Neuronal stem cell (in vitro differentiated cells): ENCODE measurements at regions not wholly inside any gene's neighbourhood (a gene's known extent, or its start where the extent isn't known, plus 50 kb on each side); places are given as distances from the start of the nearest gene placed in this dataset.

ENCODE experiments used
- DNase-seq: peaks from one replicate; pipeline ENCODE4 v3.0.0-alpha.2; 2013; ENCODE audit warnings: low spot score
- H2AFZ ChIP-seq: one replicate; pipeline ENCODE4 v1.6.1; 2013; ENCODE audit warnings: mild to moderate bottlenecking, low read length, inconsistent platforms
- H2AK5ac ChIP-seq: 2 replicates; pipeline ENCODE4 v1.6.1; 2013; ENCODE audit warnings: low read depth, mild to moderate bottlenecking, inconsistent platforms, low read length, moderate library complexity, mixed read lengths
- H2BK120ac ChIP-seq: 2 replicates; pipeline ENCODE4 v1.6.1; 2013; ENCODE audit warnings: low read depth, mild to moderate bottlenecking, inconsistent platforms, low read length, moderate library complexity, mixed read lengths
- H2BK12ac ChIP-seq: one replicate; pipeline ENCODE4 v1.6.1; 2013; ENCODE audit warnings: low read length, inconsistent platforms
- H2BK15ac ChIP-seq: 2 replicates; pipeline ENCODE4 v1.6.1; 2013; ENCODE audit warnings: mild to moderate bottlenecking, low read length, inconsistent platforms, mixed read lengths
- H2BK5ac ChIP-seq: one replicate; pipeline ENCODE4 v1.6.1; 2013; ENCODE audit warnings: inconsistent platforms, mild to moderate bottlenecking, low read length, moderate library complexity
- H3K14ac ChIP-seq: one replicate; pipeline ENCODE4 v1.6.1; 2013; ENCODE audit warnings: low read length, inconsistent platforms
- H3K18ac ChIP-seq: 2 replicates; pipeline ENCODE4 v1.6.1; 2013; ENCODE audit warnings: low read length, inconsistent platforms
- H3K23ac ChIP-seq: 2 replicates; pipeline ENCODE4 v1.6.1; 2013; ENCODE audit warnings: low read depth, mild to moderate bottlenecking, mixed read lengths, low read length, inconsistent platforms; ENCODE audit not compliant: poor library complexity
- H3K27ac ChIP-seq: replicated peaks from 3 replicates; pipeline ENCODE4 v1.5.1; 2013; ENCODE audit warnings: low read length, inconsistent platforms
- H3K27me3 ChIP-seq, 3 experiments: 2 replicates each; pipeline ENCODE4 v1.6.1; 2013; ENCODE audit warnings: low read length in 3 of 3, mild to moderate bottlenecking in 2 of 3, inconsistent platforms in 1 of 3, low read depth in 1 of 3, mixed read lengths in 1 of 3, moderate library complexity in 1 of 3; ENCODE audit not compliant: control insufficient read depth in 3 of 3, insufficient read depth in 3 of 3
- H3K36me3 ChIP-seq, 2 donors: replicated peaks in 1 of 2; 2 replicates each; pipeline ENCODE4 v1.6.1; 2013; ENCODE audit warnings: low read length in 2 of 2; ENCODE audit not compliant: control insufficient read depth in 2 of 2, insufficient read depth in 2 of 2
- H3K4ac ChIP-seq: 2 replicates; pipeline ENCODE4 v1.6.1; 2013; ENCODE audit warnings: inconsistent platforms, mild to moderate bottlenecking, low read length, moderate library complexity
- H3K4me1 ChIP-seq, 2 donors: 1 replicate in 1 of 2; 2 replicates in 1 of 2; pipeline ENCODE4 v1.6.1; 2013; ENCODE audit warnings: low read length in 2 of 2, low read depth in 1 of 2; ENCODE audit not compliant: control insufficient read depth in 2 of 2, insufficient read depth in 1 of 2
- H3K4me2 ChIP-seq: one replicate; pipeline ENCODE4 v1.6.1; 2013; ENCODE audit warnings: mild to moderate bottlenecking, low read length, inconsistent platforms; ENCODE audit not compliant: insufficient read depth, poor library complexity, severe bottlenecking
- H3K4me3 ChIP-seq, 2 donors: 2 replicates each; pipeline ENCODE4 v1.5.1; 2013; ENCODE audit warnings: low read length in 2 of 2, mild to moderate bottlenecking in 2 of 2, inconsistent platforms in 1 of 2, moderate library complexity in 1 of 2
- H3K79me1 ChIP-seq: one replicate; pipeline ENCODE4 v1.6.1; 2013; ENCODE audit warnings: low read depth, mild to moderate bottlenecking, inconsistent platforms, low read length, moderate library complexity
- H3K9ac ChIP-seq: one replicate; pipeline ENCODE4 v1.6.1; 2013; ENCODE audit warnings: mild to moderate bottlenecking, low read depth, low read length, inconsistent platforms; ENCODE audit not compliant: poor library complexity
- H3K9me3 ChIP-seq, 2 donors: replicated peaks in 1 of 2; 2 replicates each; pipeline versions ENCODE3 to v1.6.1; 2013; ENCODE audit warnings: low read length in 2 of 2, mild to moderate bottlenecking in 2 of 2, inconsistent platforms in 1 of 2, low read depth in 1 of 2, mixed read lengths in 1 of 2, moderate library complexity in 1 of 2; ENCODE audit not compliant: control insufficient read depth in 2 of 2, insufficient read depth in 1 of 2
- H4K8ac ChIP-seq: one replicate; pipeline ENCODE4 v1.6.1; 2013; ENCODE audit warnings: low read depth, mild to moderate bottlenecking, inconsistent platforms, low read length, moderate library complexity
- H4K91ac ChIP-seq: one replicate; pipeline ENCODE4 v1.6.1; 2013; ENCODE audit warnings: low read length, low read depth, mild to moderate bottlenecking, inconsistent platforms; ENCODE audit not compliant: poor library complexity
- WGBS, 2 donors: extraction: QIAGEN DNeasy Blood & Tissue Kit; methylation state at CpG; one replicate each; pipeline ENCODE4 v1.1.7; 2013; ENCODE audit warnings: missing lambda C conversion rate in 2 of 2, mixed read lengths in 1 of 2; ENCODE audit not compliant: insufficient read length in 2 of 2, insufficient replicate concordance in 1 of 2; ENCODE audit errors: extremely low coverage in 2 of 2; 5-methylcytosine and 5-hydroxymethylcytosine counted together

GRCh38 chr18:10072671-10073175 lies 158.9 kb downstream of the VAPA start:
- Histone ChIP-seq H3K4ac (no peak overlapping the region), H2AK5ac (no peak overlapping the region), H3K79me1 (no peaks in the 10 kb centered on the region), H2BK120ac (no peak overlapping the region), H2AFZ (no peak overlapping the region), H3K4me1 (peaks cover 4 to 23% of the 10 kb centered on the region in 2 donors), H2BK5ac (no peak overlapping the region), H2BK15ac (no peak overlapping the region), H2BK12ac (no peak overlapping the region), H3K9ac (no peak overlapping the region), H3K27ac (no peak overlapping the region), H3K23ac (no peak overlapping the region), H3K27me3 (no peaks in the 10 kb centered on the region), H4K91ac (no peak overlapping the region), H3K14ac (no peak overlapping the region), H4K8ac (no peak overlapping the region), H3K18ac (no peak overlapping the region), H3K4me3 (no peak overlapping the region), H3K36me3 (no peaks in the 10 kb centered on the region), H3K4me2 (no peak overlapping the region), H3K9me3 (no peaks in the 10 kb centered on the region)
- no peak for DNase-seq
- no CpG with 5 or more reads among the region's 5 CpGs for WGBS, 2 donors

DNA sequence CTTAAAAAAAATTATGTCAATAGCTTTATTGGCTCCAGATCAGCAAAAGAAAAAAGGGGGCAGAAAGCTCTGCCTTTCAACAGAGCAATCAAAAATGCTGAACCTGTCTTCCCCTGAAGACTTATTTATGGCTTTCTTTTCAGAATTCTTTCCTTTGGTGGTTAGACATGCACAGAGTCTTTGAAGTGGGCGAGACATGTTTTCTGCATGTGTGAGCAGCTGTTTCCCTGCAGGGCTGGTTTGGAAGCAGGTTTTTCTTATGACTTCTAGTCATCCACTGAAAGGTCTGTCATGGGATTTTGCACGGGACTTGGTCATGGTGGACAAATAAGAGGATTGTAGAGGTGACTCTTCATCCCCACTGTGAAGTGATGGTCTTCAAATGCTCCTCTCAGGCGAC lies 160.3 kb downstream of the VAPA start:
- Histone ChIP-seq H3K9ac (no peak overlapping the region), H2BK5ac (no peak overlapping the region), H2BK120ac (no peak overlapping the region), H3K36me3 (no peaks in the 10 kb centered on the region), H3K4me3 (no peak overlapping the region), H3K4me2 (no peak overlapping the region), H2BK15ac (no peak overlapping the region), H3K27me3 (no peaks in the 10 kb centered on the region), H3K14ac (no peak overlapping the region), H3K9me3 (no peaks in the 10 kb centered on the region), H4K91ac (no peak overlapping the region), H3K18ac (no peak overlapping the region), H2AK5ac (no peak overlapping the region), H2BK12ac (no peak overlapping the region), H2AFZ (no peak overlapping the region), H3K23ac (no peak overlapping the region), H3K27ac (no peak overlapping the region), H4K8ac (no peak overlapping the region), H3K79me1 (no peaks in the 10 kb centered on the region), H3K4ac (no peak overlapping the region), H3K4me1 (peaks cover 4 to 26% of the 10 kb centered on the region in 2 donors)
- no peak for DNase-seq
- WGBS, 2 donors, result no CpG with 5 or more reads among the region's 3 CpGs

DNA sequence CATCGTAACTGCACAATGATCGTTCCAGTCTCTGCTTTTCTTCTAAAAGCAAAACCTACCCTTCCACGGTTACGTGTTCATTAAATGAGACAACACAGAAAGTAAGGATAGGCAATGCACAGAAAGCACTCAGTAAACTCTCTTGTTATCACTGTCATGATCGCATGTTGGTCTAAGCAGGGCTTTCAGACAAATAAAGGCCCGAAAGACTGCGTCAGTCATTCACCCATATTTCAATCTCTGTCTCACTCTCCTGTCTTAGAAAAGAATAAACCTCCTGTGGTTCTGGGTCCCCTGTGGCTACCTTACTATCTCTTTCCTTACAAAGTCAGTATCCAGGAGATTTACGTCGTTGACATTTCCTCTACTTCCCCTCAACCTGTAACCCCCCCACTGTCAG lies 160.9 kb downstream of the VAPA start:
- no peak overlapping the region for H3K4ac ChIP-seq
- no peak overlapping the region for H2AK5ac ChIP-seq
- H2AFZ ChIP-seq, result no peak overlapping the region
- no peak for DNase-seq
- no peak overlapping the region for H3K14ac ChIP-seq
- H3K23ac ChIP-seq, result no peak overlapping the region
- H3K4me1 ChIP-seq, result peaks cover 4 to 26% of the 10 kb centered on the region in 2 donors
- H2BK12ac ChIP-seq, result no peak overlapping the region
- H3K9ac ChIP-seq, result no peak overlapping the region
- no CpG with 5 or more reads among the region's 9 CpGs for WGBS, 2 donors
- no peak overlapping the region for H3K27ac ChIP-seq
- H3K79me1 ChIP-seq, result no peaks in the 10 kb centered on the region
- H2BK15ac ChIP-seq, result no peak overlapping the region
- no peak overlapping the region for H3K18ac ChIP-seq
- H2BK120ac ChIP-seq, result no peak overlapping the region
- H3K27me3 ChIP-seq, result no peaks in the 10 kb centered on the region
- H3K9me3 ChIP-seq, result no peaks in the 10 kb centered on the region
- H3K4me3 ChIP-seq, result no peak overlapping the region
- H4K8ac ChIP-seq, result no peak overlapping the region
- H4K91ac ChIP-seq, result no peak overlapping the region
- H3K4me2 ChIP-seq, result no peak overlapping the region
- no peak overlapping the region for H2BK5ac ChIP-seq
- no peaks in the 10 kb centered on the region for H3K36me3 ChIP-seq

DNA sequence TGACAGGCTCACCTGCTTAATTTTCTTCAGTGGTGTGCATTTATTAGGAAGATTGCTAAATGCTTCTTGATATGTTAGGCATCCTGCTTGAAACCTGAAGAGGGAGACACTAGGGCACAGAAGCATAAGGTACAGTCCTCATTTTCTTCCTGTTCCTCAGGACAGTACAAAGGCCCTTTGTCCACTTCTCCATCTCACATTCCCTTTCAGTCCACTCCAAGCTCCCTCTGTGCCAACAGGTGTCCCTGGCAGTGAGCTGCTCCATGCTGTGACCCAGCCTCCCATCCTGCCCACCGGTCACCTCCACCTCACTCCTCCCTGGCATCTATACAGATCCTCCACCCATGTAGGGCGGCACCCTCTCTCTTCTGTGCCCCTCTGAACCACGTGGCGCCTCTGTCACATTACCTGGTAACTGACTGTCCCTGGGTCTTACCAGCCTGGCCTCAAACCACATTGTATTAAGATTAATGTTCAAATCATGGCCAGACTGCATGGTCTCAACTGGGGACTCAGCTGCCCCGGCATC lies 162.8 kb downstream of the VAPA start:
- H3K4me3 ChIP-seq, result no peak overlapping the region
- no peak overlapping the region for H2BK15ac ChIP-seq
- no peak for DNase-seq
- no peaks in the 10 kb centered on the region for H3K36me3 ChIP-seq
- H3K4ac ChIP-seq, result no peak overlapping the region
- H3K27ac ChIP-seq, result no peak overlapping the region
- H3K18ac ChIP-seq, result peak overlapping the region; percentile 33
- H3K4me1 ChIP-seq, result peaks cover 4 to 24% of the 10 kb centered on the region in 2 donors
- WGBS, 2 donors, result no CpG with 5 or more reads among the region's 5 CpGs
- H2BK12ac ChIP-seq, result no peak overlapping the region
- peaks cover 0 to 5% (median 0%) of the 10 kb centered on the region in 3 experiments for H3K27me3 ChIP-seq
- H3K14ac ChIP-seq, result no peak overlapping the region
- H4K8ac ChIP-seq, result no peak overlapping the region
- no peak overlapping the region for H4K91ac ChIP-seq
- H2AFZ ChIP-seq, result no peak overlapping the region
- peaks cover 3 to 4% of the 10 kb centered on the region in 2 donors for H3K9me3 ChIP-seq
- peak overlapping the region; percentile 12 for H2AK5ac ChIP-seq
- H2BK120ac ChIP-seq, result no peak overlapping the region
- H3K4me2 ChIP-seq, result no peak overlapping the region
- no peak overlapping the region for H3K23ac ChIP-seq
- H3K9ac ChIP-seq, result no peak overlapping the region
- H3K79me1 ChIP-seq, result no peaks in the 10 kb centered on the region
- H2BK5ac ChIP-seq, result peak overlapping the region; percentile 16
